SIG-M5 (cell line): ENCODE measurements at regions not wholly inside any gene's neighbourhood (a gene's known extent, or its start where the extent isn't known, plus 50 kb on each side); places are given as distances from the start of the nearest gene placed in this dataset.
"Not testable (repeated sequence)": the region's sequence is repeated elsewhere in the genome, so short reads cannot be mapped to it uniquely, and the experiment has no call there.

Experiments used
- DNase-seq: peaks from one replicate; lab custom pipeline; 2025; lab: John Stamatoyannopoulos, UW

DNA sequence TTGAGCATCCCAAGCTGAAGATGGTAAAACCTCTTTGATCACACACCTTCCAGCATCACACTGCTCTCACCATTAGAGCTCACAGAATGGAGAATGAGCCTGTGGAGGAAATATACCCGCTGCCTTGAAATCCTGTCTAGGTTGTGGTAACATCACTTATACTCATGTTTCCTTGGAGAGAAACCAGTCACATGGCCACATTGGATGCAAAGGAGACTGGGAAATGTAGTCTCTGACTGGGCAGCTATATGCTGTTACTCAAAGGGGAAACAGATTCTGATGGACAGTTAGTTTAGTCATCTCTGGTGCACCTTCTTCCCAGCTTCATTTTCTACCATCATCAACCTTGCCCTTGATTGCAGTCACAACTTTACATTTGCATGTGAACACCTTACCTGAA is 286.3 kb downstream of the ANKRD50 start:
- DNase-seq, result no peak

- no peak for DNase-seq
Measured at GRCh38 chr4:124427095-124427767, 285.3 kb downstream of the ANKRD50 start.

DNA sequence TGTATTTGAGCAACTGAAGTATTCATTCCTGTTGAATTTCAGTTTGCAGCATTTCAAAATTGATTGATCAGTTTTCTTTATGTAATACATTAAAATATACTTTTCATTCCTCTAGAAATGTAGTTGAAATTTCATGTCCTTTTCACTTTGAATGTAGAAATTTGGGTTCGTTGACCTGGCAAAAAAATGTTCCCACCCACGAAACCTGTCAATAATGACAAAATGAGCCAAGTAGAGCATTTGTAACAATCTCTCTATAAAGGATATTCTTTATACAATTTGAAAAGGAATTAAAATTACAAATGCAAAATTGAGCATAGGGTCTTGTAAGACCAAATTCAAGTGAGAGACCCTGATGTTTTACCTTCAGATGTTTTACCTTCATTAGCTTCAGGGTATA is 283.9 kb downstream of the ANKRD50 start:
- no peak for DNase-seq

DNA sequence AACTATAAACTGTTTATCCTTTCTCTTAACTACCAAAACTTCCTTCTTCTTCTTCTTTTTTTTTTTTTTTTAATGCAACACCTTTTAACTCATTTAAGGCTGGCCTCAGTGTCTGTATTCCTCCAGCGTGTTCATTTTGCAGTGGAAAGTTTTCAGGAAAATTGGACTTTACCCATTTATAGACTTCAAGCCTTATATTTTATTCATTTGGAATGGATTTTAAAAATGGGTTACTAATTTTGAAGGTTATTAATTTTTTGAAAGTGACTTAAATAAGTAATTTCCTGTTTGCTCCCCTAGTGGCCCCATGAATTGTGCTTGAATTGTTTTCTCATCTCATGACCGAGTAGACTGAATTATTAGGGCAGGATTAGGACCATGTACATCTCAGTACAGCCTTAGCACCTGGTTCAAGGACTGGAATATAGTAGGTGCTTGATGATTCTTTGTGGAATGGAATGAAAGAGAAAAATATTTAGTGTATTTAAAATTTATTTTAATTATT is 282.7 kb downstream of the ANKRD50 start:
- no peak for DNase-seq

DNA sequence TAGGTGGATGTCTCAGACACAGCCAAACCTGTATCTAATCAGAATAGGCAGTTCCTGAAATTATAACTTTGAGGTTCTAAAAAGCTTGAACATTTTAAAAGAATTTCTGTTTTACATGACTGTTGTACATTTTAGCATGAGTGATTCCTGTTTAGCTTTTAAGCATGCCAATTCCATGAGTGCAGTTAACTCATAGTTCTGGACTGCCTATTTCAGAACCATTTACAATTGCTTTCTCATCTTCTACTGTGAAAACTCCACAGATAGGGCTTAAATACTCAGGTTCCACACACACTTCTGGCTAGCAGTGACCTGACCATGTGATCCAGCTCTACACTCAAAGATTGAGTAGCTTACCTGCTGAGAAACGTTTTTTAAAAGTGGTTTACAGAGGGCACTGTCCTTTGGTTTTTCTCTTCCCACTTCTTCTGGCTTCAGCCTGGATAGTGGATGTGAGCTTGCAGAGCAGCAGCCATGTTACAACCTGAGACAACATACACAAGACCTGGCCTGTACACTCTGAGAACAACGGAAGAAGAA is 280.8 kb downstream of the ANKRD50 start:
- no peak for DNase-seq

- DNase-seq, result no peak
Measured at GRCh38 chr4:124432500-124432899, 280.0 kb downstream of the ANKRD50 start.

GRCh38 chr4:124433044-124433443 is 279.5 kb downstream of the ANKRD50 start:
- no peak for DNase-seq

- no peak for DNase-seq
Measured at GRCh38 chr4:124433500-124433899, 279.0 kb downstream of the ANKRD50 start.

GRCh38 chr4:124435274-124435950 is 277.1 kb downstream of the ANKRD50 start:
- DNase-seq, result no peak

DNA sequence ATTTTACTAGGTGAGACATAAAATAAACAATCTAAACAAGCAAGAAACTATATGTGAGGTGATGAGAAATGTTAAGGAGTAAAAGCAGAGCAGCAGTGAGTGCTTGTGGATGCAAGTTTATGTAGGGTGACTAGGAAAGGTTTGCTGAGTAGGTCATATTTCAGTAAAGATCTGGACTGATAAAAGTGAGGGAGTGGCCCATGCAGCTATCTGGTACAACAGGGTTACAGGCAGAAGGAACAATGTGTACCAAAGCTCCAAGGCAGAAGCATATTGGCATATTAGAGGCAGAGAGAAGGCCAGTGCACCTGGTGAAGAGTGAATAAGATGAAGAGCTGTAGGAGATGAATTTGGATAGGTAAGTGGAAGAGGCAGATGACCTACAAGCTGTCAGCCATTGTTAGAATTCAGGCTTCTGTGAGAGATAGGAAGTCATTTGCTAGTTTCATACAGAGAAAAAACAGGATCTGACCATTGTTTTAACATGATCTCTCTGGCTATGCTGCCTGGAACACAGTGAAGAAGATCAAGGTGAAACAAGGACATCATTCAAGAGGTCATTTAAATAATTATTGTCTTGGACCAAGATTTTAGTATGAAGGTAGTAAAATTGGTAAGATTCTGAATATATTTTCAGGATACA is 274.6 kb downstream of the ANKRD50 start:
- DNase-seq, result no peak

- DNase-seq, result no peak
Measured at GRCh38 chr4:124445071-124445470, 267.5 kb downstream of the ANKRD50 start.

DNA sequence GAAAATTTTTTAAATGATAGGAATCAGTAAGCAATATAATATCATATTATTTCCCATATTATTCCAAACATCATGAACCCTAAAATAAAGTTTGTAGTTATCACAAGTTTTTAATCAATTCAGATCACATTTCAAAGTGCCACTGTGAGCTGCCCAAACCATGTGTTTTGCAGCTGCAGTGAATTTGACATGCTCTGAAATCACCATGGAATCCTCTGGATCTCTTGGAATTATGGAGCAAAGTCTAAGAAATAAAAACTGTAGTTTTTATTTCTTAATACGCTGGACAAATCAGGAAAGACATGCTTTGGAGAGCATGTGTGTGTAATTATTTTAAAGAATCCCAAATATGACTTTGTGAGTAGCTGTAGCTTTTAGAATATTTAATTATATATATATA is 262.7 kb downstream of the ANKRD50 start:
- no peak for DNase-seq

- DNase-seq, result no peak
Measured at GRCh38 chr4:124450851-124451250, 261.7 kb downstream of the ANKRD50 start.

DNA sequence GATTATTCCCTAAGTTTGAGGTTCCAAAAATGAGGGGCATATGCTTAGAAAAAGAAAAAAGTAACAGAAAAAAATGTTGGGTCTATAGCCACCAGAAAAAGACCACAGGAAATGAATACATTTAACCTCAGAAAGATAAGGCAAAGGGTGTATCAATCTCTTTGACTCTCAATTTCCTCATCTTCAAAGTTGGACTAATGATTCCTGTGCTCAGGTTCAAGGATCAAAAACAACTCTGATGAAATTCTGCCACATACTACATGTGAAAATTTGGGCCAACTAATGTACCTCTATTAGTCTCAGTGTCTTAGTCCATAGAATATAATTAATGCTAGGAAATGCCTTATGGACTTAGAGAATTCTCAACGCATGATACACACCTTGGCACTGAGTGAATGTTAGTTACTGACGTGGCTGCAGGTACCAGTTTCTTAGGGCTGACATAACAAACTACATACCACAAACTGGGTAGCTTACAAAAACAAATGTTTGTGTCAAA is 257.7 kb downstream of the ANKRD50 start:
- DNase-seq, result no peak

- no peak for DNase-seq
Measured at GRCh38 chr4:124455671-124456070, 256.9 kb downstream of the ANKRD50 start.

GRCh38 chr4:124459196-124459940 is 253.2 kb downstream of the ANKRD50 start:
- no peak for DNase-seq

GRCh38 chr4:124459941-124460310 is 252.6 kb downstream of the ANKRD50 start:
- no peak for DNase-seq

DNA sequence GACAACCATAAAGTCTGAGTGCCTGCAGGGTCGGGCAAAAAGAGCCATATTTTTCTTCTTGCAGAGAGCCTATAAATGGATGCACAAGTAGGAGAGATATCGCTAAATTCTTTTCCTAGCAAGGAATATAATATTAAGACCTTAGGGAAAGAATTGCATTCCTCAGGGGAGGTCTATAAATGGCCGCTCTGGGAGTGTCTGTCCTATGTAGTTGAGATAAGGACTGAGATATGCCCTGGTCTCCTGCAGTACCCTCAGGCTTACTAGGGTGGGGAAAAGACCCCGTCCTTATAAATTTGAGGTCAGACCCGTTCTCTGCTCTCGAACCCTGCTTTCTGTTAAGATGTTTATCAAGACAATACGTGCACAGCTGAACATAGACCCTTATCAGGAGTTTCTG is 250.9 kb downstream of the ANKRD50 start:
- not testable (repeated sequence) for DNase-seq

- DNase-seq, result no peak
Measured at GRCh38 chr4:124462954-124463828, 249.3 kb downstream of the ANKRD50 start.

GRCh38 chr4:124464836-124465235 is 247.7 kb downstream of the ANKRD50 start:
- no peak for DNase-seq

- no peak for DNase-seq
Measured at GRCh38 chr4:124468360-124468759, 244.2 kb downstream of the ANKRD50 start.
